ENCODE measurements at regions not wholly inside any gene's neighbourhood (a gene's known extent, or its start where the extent isn't known, plus 50 kb on each side); places are given as distances from the start of the nearest gene placed in this dataset.

DNA sequence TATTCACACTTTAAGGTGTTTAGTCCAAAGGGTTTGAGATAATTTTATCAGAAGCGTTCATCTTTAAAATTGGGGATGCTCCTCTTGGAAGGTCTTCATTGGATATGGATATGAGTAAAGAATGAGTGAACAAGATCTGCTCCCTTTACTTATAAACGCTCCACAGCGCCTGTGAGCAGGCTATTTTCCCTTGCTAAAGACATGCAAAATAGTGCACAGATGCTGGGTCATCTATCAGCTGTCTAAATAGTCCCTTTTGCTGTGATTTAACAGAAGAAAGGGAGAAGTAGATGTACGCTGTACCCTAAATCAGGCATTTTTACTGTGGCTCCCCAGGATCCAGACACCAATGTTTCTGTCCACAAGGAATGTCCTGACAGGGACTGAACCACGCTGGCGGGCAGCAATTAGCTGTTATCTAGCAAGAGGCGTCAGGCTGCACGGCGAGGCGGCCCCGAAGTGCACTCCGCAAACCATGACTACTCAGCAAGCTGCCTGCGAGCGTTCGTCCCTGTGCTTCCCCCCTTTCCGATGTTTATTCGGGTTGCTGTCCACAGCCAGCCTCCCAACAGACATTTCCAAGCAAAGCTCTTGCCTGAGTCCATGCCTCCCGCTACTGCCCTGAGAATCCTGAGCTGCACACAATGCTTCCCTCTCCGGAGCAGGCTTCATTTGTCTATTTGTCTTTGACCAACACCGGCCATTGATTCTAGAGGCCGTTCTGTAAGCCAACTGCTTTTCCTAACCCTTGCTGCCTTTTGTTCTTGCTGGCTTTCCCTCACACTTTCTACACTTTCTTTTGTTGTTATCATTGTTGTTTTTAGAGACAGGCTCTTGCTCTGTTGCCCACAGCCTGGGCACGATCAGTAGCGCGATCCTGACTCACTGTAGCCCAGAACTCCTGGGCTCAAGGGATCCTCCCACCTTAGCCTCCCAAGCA lies 55.7 kb upstream of the CNEP1R1 start:
- Histone ChIP-seq H3K4me2 (ENCODE audit: insufficient read depth, low read length) (no peak overlapping the region), H3K27ac (ENCODE audit: insufficient read depth, low read depth, low read length) (no peak overlapping the region), H2AFZ (ENCODE audit: low read depth, low read length) (no peak overlapping the region), H3K36me3 (ENCODE audit: control insufficient read depth in 2 of 2, extremely low read depth in 1 of 2, insufficient read depth in 2 of 2, low read length in 2 of 2) (no peaks in the 10 kb centered on the region), H3K9me3 (replicated peaks; ENCODE audit: control insufficient read depth, insufficient read depth, low read length) (no peaks in the 10 kb centered on the region), H4K20me1 (replicated peaks; ENCODE audit: control insufficient read depth, extremely low read depth, insufficient read depth, low read length) (no peaks in the 10 kb centered on the region), H3K4me3 (replicated peaks in 1 of 3; ENCODE audit: insufficient read depth in 1 of 3, low read depth in 1 of 3, low read length in 3 of 3) (no peak overlapping the region), H3K27me3 (ENCODE audit: control insufficient read depth in 2 of 2, insufficient read depth in 2 of 2, low read length in 2 of 2) (peaks cover 0 to 4% of the 10 kb centered on the region in 2 experiments), H3K4me1 (ENCODE audit: control insufficient read depth, extremely low read depth, insufficient read depth, low read length) (no peaks in the 10 kb centered on the region), H3K9me1 (replicated peaks; ENCODE audit: control insufficient read depth, extremely low read depth, insufficient read depth, low read length) (no peaks in the 10 kb centered on the region), H3K9ac (replicated peaks; ENCODE audit: extremely low read depth, insufficient read depth, low read length) (no peak overlapping the region), H3K79me2 (ENCODE audit: control insufficient read depth, insufficient read depth, low read length) (no peaks in the 10 kb centered on the region)
- intact Hi-C loops (cut with micrococcal nuclease) = no loop called here
- CTCF ChIA-PET = interaction anchor here (0.7 to 1.6 kb wide), 2 partner anchors 12 to 15 kb away, joined by 3 to 7 read pairs; no protein-coding TSS in a partner anchor
- POLR2A ChIA-PET = no interaction called here
- no peak for TF ChIP-seq JUN (IDR thresholded peaks at IDR 0.05; ENCODE audit: borderline replicate concordance, insufficient read depth, insufficient read length, low read depth)
- TF ChIP-seq EZH2 (IDR thresholded peaks at IDR 0.05; ENCODE audit: borderline replicate concordance, low read depth, low read length, severe bottlenecking) = no peak
- TF ChIP-seq POLR2A (IDR thresholded peaks at IDR 0.05; ENCODE audit: low read depth, low read length) = no peak
- no peak for TF ChIP-seq MAX (IDR thresholded peaks at IDR 0.05; ENCODE audit: insufficient read depth, insufficient read length)
- no peak for TF ChIP-seq CTCF (IDR thresholded peaks at IDR 0.05; ENCODE audit: extremely low read depth in 1 of 2, insufficient read depth in 1 of 2, low read depth in 1 of 2, low read length in 2 of 2)
- no peak for TF ChIP-seq FOS (IDR thresholded peaks at IDR 0.05; ENCODE audit: borderline replicate concordance, insufficient read depth, low read length)
- TF ChIP-seq MYC (IDR thresholded peaks at IDR 0.05; ENCODE audit: low read depth, low read length) = no peak
- no peak for TF ChIP-seq GATA2 (IDR thresholded peaks at IDR 0.05; ENCODE audit: insufficient read depth, insufficient read length, low read depth, low read length)
- no peak for TF ChIP-seq POLR2AphosphoS5 (IDR thresholded peaks at IDR 0.05; ENCODE audit: insufficient read depth, low read depth, low read length)
- no TSS peak for BruUV-seq (replicated peaks)
- dilution Hi-C loops (cut with MboI; ENCODE audit: extremely low pct_ligation_motif_present, low sequenced_read_pairs) = no loop called here
- no peak for DNase-seq (ENCODE audit: low read depth, low spot score)
- no peak for FAIRE-seq
